ENCODE measurements at regions not wholly inside any gene's neighbourhood (a gene's known extent, or its start where the extent isn't known, plus 50 kb on each side); places are given as distances from the start of the nearest gene placed in this dataset.

DNA sequence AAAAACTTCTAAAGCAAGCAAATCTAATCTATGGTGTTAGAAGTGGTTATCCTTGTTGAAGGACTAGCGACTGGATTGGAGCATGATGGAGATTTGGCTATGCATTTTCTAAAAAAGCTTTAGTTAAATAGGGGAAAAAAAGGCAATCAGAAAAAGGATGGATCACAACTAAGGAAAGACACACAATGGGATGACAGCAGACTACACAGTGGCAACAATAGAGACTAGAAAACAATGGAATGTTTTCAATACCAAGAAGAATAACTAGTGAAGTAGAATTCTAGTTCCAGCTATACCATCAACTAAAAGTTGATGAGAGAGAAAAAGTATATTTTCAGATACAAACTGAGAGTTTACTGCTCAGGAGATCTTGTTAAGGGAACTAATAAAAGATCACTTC, 605.8 kb downstream of the PTPRU start:
- TF ChIP-seq, protein P1, sequence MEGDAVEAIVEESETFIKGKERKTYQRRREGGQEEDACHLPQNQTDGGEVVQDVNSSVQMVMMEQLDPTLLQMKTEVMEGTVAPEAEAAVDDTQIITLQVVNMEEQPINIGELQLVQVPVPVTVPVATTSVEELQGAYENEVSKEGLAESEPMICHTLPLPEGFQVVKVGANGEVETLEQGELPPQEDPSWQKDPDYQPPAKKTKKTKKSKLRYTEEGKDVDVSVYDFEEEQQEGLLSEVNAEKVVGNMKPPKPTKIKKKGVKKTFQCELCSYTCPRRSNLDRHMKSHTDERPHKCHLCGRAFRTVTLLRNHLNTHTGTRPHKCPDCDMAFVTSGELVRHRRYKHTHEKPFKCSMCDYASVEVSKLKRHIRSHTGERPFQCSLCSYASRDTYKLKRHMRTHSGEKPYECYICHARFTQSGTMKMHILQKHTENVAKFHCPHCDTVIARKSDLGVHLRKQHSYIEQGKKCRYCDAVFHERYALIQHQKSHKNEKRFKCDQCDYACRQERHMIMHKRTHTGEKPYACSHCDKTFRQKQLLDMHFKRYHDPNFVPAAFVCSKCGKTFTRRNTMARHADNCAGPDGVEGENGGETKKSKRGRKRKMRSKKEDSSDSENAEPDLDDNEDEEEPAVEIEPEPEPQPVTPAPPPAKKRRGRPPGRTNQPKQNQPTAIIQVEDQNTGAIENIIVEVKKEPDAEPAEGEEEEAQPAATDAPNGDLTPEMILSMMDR (IDR thresholded peaks at IDR 0.05; ENCODE audit: borderline replicate concordance, insufficient read depth, low read depth, low read length) = no peak
- H3K4me3 ChIP-seq (ENCODE audit: low read depth, low read length) = no peak overlapping the region

DNA sequence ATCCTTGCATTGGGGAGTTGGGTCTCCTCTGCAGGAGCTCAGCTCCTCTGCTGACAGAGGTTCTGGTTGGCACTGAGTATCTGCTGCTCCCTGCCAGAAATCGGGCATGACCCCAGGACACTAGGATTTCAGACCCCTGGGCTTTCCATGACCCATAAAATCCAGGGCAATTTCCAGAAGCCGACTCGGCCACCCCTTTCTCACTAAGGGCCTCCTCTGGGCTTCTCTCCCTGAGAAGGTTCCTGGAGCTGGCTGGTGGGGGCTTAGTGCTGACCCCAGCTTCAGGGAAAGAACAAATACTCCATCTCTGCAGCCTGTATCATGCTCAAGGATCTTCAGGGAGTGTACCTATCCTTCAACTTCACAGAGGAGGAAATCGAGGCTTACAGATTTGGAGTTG, 603.4 kb downstream of the PTPRU start:
- H3K4me3 ChIP-seq (ENCODE audit: low read depth, low read length) = no peak overlapping the region
- TF ChIP-seq, protein P1 (IDR thresholded peaks at IDR 0.05; ENCODE audit: borderline replicate concordance, insufficient read depth, low read depth, low read length) = no peak

DNA sequence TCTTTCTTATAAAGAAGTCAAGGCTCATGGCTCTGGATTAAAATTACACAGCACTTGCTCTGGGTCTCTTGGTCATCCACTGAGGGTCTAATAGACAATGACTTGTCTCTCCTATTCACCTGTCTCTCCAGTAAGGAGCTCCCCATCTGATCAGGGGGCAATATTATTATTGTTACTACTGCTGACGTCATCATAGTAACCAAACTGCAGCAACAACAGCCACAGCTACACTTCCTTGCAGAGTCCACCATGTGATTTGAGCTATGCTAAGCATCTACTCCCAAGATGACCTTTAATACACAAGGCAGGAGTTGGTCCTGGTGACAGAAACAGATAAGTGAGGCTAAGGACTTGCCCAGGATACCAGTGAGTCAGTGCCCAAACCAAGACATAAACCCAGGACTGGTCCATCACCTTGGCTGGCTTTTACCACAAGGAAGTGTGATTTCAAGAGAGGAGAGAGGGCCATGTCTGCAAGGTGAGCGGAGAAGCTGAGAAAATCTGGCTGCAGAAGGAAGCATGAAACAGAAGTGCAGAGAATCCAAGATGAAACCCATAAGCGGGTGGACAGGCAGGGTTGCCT, 602.5 kb downstream of the PTPRU start:
- no peak overlapping the region for H3K4me3 ChIP-seq (ENCODE audit: low read depth, low read length)
- TF ChIP-seq, protein P1 (IDR thresholded peaks at IDR 0.05; ENCODE audit: borderline replicate concordance, insufficient read depth, low read depth, low read length) = no peak

DNA sequence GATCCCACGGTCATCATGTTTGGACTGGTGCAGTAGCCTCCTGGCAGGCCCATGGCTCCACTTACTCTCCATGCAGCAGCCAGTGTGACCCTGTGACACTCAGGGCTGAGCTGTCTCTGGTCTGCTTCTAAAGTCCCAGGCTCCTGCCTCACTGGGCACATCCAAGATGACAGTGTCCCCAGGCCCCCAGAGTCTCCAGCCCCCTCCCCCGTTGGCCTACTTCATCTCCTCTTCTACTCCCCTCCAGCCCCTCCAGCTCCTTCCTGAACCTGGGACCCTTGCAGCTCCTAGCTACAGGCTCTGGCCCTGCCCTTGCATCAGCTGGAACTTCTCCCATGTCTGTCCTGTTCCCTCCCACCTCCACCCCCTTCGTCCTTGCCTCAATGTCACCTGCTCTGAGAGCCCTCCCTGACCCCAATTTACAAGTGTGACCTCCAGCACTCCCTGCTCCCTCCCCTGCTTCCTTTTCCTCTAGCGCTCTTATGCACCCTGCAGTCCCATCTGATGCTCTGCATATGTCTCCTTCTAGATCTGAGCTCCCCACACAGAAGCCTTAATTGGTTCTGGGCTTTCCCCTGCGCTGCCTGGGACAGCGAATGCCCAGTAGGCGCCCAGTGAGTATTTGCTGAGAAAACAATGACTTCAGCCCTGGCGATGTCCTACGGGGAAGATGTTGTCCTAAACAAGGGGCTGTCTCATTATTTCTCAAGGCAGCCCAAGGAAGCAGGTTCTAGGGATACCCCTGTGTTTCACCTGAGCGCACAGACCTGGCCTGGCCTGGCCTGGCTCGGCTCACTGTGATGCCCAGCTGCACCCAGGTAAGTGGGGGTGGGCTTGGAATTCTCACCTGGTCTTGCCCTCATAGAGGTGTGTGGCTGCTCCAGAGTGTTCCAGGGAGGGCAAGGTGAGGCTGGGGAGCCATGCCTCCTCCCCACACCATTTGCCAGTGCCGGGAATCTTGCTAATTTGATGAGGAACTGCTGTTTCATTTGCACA, 600.6 kb downstream of the PTPRU start:
- TF ChIP-seq, protein P1 (IDR thresholded peaks at IDR 0.05; ENCODE audit: borderline replicate concordance, insufficient read depth, low read depth, low read length) = no peak

DNA sequence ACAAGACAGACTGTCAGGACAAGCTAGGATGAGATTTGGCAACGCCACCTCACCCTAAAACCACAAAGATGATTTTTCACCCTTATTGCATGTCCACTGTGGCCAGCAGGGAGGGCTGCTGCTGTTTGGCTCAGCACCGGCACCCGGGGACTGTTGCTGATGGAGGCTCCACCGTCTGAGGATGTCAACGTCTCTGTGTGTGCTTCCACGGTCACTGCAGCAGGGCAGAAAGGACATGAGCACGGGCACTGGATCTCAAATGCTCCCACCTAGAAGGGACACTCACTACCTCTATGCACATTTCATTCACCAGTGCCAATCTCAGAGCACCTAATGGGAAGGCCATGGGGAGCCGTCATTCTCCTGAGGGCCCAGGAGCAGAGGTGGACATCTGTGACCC, 599.6 kb downstream of the PTPRU start:
- no peak overlapping the region for H3K4me3 ChIP-seq (ENCODE audit: low read depth, low read length)
- TF ChIP-seq, protein P1 (IDR thresholded peaks at IDR 0.05; ENCODE audit: borderline replicate concordance, insufficient read depth, low read depth, low read length) = no peak

More for the DNA sequence above, 600.6 kb downstream of the PTPRU start:
- H3K4me3 ChIP-seq (ENCODE audit: low read depth, low read length) = no peak overlapping the region

DNA sequence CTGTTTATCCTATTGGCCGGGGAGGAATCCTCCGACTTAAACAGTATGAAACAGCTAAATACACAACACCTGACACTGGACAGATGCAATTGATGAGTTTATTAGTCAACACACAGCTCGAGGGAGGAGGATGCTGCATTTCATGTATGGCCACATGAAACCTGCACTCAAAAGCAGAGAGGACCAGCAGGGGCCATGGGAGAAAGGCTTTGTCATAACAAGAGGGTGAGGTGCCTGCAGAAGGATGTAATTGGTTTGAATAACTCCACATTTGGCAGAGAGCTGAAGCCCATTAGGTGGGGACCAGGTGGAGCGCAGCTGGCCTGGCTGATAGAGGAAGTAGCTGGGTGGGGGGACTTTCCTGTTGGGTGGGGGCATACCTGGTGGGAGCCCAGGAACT, 599.1 kb downstream of the PTPRU start:
- H3K4me3 ChIP-seq (ENCODE audit: low read depth, low read length) = no peak overlapping the region
- TF ChIP-seq, protein P1 (IDR thresholded peaks at IDR 0.05; ENCODE audit: borderline replicate concordance, insufficient read depth, low read depth, low read length) = no peak

Data from GM12875 (cell line).